B cell (primary cell): ENCODE measurements at regions not wholly inside any gene's neighbourhood (a gene's known extent, or its start where the extent isn't known, plus 50 kb on each side); places are given as distances from the start of the nearest gene placed in this dataset.

ENCODE experiments used
- CTCF ChIP-seq: fragments of 200-600 bp; IDR thresholded peaks from one replicate; pipeline ENCODE4 v1.8.0; 2022; ENCODE audit warnings: antibody characterized with exemption, mild to moderate bottlenecking
- EZH2 ChIP-seq: IDR thresholded peaks from 2 replicates; pipeline ENCODE4 v1.6.1; 2012; ENCODE audit warnings: borderline replicate concordance, low read depth, mild to moderate bottlenecking, moderate library complexity, low read length; ENCODE audit not compliant: insufficient read depth, poor library complexity, severe bottlenecking

DNA sequence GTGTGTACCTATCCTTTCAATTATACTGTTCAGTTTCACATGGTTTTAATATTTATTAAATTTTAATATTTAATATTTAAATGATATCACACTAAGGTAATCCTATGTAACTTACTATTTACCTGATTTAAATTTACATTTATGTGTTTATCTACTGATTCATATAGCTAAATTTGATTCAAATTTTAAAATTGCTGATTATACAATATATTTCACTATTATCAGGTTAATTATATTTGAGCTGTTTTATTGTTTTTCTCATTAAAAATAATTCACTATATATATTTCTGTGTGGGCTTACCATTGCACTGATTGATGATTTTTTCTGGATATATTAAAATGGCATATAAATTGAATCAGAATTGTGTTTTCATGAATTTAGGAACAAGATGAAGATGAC is 1923.5 kb downstream of the STIM2 start:
- no peak for TF ChIP-seq CTCF
- no peak for TF ChIP-seq EZH2
